DOHH2 (cell line): ENCODE measurements at regions not wholly inside any gene's neighbourhood (a gene's known extent, or its start where the extent isn't known, plus 50 kb on each side); places are given as distances from the start of the nearest gene placed in this dataset.

Experiments used
- CTCF ChIP-seq: fragments of 200-600 bp; sonication (generic); IDR thresholded peaks from one replicate; pipeline ENCODE4 v1.5.1; 2014; ENCODE audit warnings: antibody characterized with exemption, mild to moderate bottlenecking, low read depth, low read length; ENCODE audit not compliant: poor library complexity, severe bottlenecking
- EZH2phosphoT487 ChIP-seq: fragments of 200-600 bp; sonication (generic); IDR thresholded peaks from 2 replicates; pipeline ENCODE4 v1.6.1; 2017; ENCODE audit warnings: borderline replicate concordance, mild to moderate bottlenecking, antibody characterized with exemption, low read length, moderate library complexity, mixed read lengths

- TF ChIP-seq EZH2phosphoT487 = no peak
- TF ChIP-seq CTCF = no peak
These were observed 1163.6 kb upstream of the CITED2 start for GRCh38 chr6:140537834-140538705.
